Glutamatergic neuron (in vitro differentiated cells): ENCODE measurements at regions not wholly inside any gene's neighbourhood (a gene's known extent, or its start where the extent isn't known, plus 50 kb on each side); places are given as distances from the start of the nearest gene placed in this dataset.
"Not testable (repeated sequence)": the region's sequence is repeated elsewhere in the genome, so short reads cannot be mapped to it uniquely, and the experiment has no call there.

ENCODE experiments used
- DNase-seq: peaks from one replicate; pipeline ENCODE4 v3.0.0; 2022
- H3K27ac Mint-ChIP-seq: one replicate; pipeline ENCODE4 v1.8.0; 2020; ENCODE audit warnings: mild to moderate bottlenecking, mixed read lengths, inconsistent platforms; ENCODE audit not compliant: unreplicated experiment
- H3K27me3 Mint-ChIP-seq: one replicate; pipeline ENCODE4 v1.8.0; 2020; ENCODE audit warnings: mild to moderate bottlenecking, moderate library complexity, mixed read lengths, inconsistent platforms; ENCODE audit not compliant: unreplicated experiment
- H3K36me3 Mint-ChIP-seq: one replicate; pipeline ENCODE4 v1.8.0; 2020; ENCODE audit warnings: mild to moderate bottlenecking, mixed read lengths, inconsistent platforms; ENCODE audit not compliant: unreplicated experiment
- H3K4me1 Mint-ChIP-seq: one replicate; pipeline ENCODE4 v1.8.0; 2020; ENCODE audit warnings: mild to moderate bottlenecking, low read depth, mixed read lengths, inconsistent platforms; ENCODE audit not compliant: unreplicated experiment
- H3K4me3 Mint-ChIP-seq: one replicate; pipeline ENCODE4 v1.8.0; 2020; ENCODE audit warnings: mild to moderate bottlenecking, mixed read lengths, inconsistent platforms; ENCODE audit not compliant: unreplicated experiment
- H3K9me3 Mint-ChIP-seq: one replicate; pipeline ENCODE4 v1.8.0; 2020; ENCODE audit warnings: mild to moderate bottlenecking, moderate library complexity, mixed read lengths, inconsistent platforms; ENCODE audit not compliant: unreplicated experiment
- TF ChIP-seq, protein P1 (sequence below): fragments of 200-600 bp; sonication (generic); IDR thresholded peaks from one replicate; pipeline ENCODE4 v1.5.0; 2021; ENCODE audit not compliant: partially characterized antibody, unreplicated experiment

GRCh38 chr21:36613059-36613458 lies 85.9 kb upstream of the SIM2 start:
- H3K9me3 Mint-ChIP-seq, result peaks cover 3% of the 10 kb centered on the region

DNA sequence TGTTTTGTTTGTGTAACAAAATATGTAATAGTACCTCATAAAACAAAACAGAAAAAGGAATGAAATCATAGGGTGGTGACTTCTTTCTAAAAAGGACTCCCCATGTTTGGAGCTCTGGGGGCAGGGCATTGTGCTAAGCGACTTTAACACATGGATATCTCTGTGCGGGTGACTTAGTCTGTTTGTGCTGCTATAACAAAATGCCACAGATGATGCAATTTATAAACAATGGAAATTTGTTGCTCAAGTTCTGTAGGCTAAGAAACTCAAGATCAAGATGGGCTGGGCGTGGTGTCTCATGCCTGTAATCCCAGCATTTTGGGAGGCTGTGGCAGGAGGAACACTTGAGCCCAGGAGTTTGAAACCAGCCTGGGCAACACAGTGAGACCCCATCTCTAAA lies 85.4 kb upstream of the SIM2 start:
- DNase-seq, result no peak
- Mint-ChIP-seq H3K36me3 (peaks cover 6% of the 10 kb centered on the region), H3K9me3 (peaks cover 3% of the 10 kb centered on the region), H3K4me1 (no peaks in the 10 kb centered on the region), H3K4me3 (no peak overlapping the region), H3K27me3 (peaks cover 5% of the 10 kb centered on the region), H3K27ac (no peak overlapping the region)
- TF ChIP-seq, protein P1, sequence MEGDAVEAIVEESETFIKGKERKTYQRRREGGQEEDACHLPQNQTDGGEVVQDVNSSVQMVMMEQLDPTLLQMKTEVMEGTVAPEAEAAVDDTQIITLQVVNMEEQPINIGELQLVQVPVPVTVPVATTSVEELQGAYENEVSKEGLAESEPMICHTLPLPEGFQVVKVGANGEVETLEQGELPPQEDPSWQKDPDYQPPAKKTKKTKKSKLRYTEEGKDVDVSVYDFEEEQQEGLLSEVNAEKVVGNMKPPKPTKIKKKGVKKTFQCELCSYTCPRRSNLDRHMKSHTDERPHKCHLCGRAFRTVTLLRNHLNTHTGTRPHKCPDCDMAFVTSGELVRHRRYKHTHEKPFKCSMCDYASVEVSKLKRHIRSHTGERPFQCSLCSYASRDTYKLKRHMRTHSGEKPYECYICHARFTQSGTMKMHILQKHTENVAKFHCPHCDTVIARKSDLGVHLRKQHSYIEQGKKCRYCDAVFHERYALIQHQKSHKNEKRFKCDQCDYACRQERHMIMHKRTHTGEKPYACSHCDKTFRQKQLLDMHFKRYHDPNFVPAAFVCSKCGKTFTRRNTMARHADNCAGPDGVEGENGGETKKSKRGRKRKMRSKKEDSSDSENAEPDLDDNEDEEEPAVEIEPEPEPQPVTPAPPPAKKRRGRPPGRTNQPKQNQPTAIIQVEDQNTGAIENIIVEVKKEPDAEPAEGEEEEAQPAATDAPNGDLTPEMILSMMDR, result no peak

More at GRCh38 chr21:36613059-36613458, 85.9 kb upstream of the SIM2 start:
- no peak overlapping the region for H3K27ac Mint-ChIP-seq
- no peak overlapping the region for H3K4me3 Mint-ChIP-seq
- DNase-seq, result no peak
- H3K36me3 Mint-ChIP-seq, result peaks cover 6% of the 10 kb centered on the region
- H3K27me3 Mint-ChIP-seq, result peaks cover 5% of the 10 kb centered on the region
- H3K4me1 Mint-ChIP-seq, result no peaks in the 10 kb centered on the region
- TF ChIP-seq, protein P1, result no peak

DNA sequence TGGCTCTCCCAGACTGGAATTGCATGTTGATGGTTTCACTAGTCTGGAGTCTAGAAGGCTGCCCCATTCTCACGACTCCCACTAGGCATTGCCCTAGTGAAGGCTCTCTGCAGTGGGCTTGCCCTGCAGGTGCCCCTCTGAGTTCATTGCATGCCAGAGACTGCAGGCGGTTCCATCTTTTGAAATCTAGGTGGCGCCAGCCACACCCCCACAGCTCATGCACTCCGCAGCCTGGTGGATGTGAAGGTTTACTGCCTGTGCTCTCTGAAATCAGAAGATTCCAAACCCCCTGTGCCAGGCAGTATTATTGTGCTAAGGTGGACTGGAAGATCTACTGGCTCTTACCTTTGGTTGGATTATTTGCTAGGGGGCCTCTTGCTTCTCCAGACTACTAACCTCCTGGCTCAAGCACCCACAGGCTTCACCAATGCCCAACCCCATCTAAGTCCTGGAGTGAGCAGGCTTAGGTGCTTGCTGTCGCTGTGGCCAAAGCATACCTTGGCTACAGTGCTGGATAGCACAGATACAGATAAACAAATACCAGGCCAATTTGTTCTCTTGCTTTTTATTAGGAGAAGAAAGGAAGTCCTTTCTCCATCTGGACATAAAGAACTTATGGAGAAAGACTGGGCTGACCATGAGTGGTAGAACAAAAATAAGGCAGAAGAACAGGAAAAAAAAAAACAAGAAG lies 83.5 kb upstream of the SIM2 start:
- TF ChIP-seq, protein P1, result no peak
- Mint-ChIP-seq H3K27ac (no peak overlapping the region), H3K36me3 (peaks cover 2% of the 10 kb centered on the region), H3K4me1 (no peaks in the 10 kb centered on the region), H3K9me3 (peaks cover 3% of the 10 kb centered on the region), H3K27me3 (peaks cover 8% of the 10 kb centered on the region), H3K4me3 (no peak overlapping the region)
- no peak for DNase-seq

DNA sequence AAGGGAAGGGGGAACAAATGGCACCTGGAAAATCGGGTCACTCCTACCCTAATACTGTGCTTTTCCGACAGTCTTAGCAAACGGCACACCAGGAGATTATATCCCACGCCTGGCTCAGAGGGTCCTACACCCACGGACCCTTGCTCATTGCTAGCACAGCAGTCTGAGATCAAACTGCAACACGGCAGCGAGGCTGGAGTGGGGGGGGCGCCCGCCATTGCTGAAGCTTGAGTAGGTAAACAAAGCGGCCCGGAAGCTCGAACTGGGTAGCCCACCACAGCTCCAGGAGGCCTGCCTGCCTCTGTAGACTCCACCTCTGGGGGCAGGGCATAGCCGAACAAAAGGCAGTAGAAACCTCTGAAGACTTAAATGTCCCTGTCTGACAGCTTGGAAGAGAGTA lies 82.1 kb upstream of the SIM2 start:
- H3K9me3 Mint-ChIP-seq, H3K36me3 Mint-ChIP-seq, H3K4me3 Mint-ChIP-seq, H3K27ac Mint-ChIP-seq, DNase-seq, H3K27me3 Mint-ChIP-seq, H3K4me1 Mint-ChIP-seq: not testable (repeated sequence)

- DNase-seq, H3K9me3 Mint-ChIP-seq, H3K4me3 Mint-ChIP-seq, H3K36me3 Mint-ChIP-seq, H3K27ac Mint-ChIP-seq, H3K4me1 Mint-ChIP-seq, H3K27me3 Mint-ChIP-seq: not testable (repeated sequence)
These were observed 77.1 kb upstream of the SIM2 start for GRCh38 chr21:36621794-36622193.

- TF ChIP-seq, protein P1, result no peak
- H3K27ac Mint-ChIP-seq, result no peak overlapping the region
- peaks cover 3% of the 10 kb centered on the region for H3K27me3 Mint-ChIP-seq
- peaks cover 2% of the 10 kb centered on the region for H3K4me1 Mint-ChIP-seq
- DNase-seq, result no peak
- peaks cover 4% of the 10 kb centered on the region for H3K36me3 Mint-ChIP-seq
- H3K9me3 Mint-ChIP-seq, result peaks cover 3% of the 10 kb centered on the region
- H3K4me3 Mint-ChIP-seq, result no peak overlapping the region
These were observed 74.8 kb upstream of the SIM2 start for GRCh38 chr21:36624105-36624504.
